Activated CD4-positive, alpha-beta memory T cell treated with anti-CD3 and anti-CD28 coated beads, Interleukin-2, amount 10 ng/mL, durations not matched to agents 7 days and 5 days (primary cell): ENCODE measurements at regions not wholly inside any gene's neighbourhood (a gene's known extent, or its start where the extent isn't known, plus 50 kb on each side); places are given as distances from the start of the nearest gene placed in this dataset.

Experiments used
- CTCF ChIA-PET: fragments of 350-600 bp; sonication (Branson Sonifier 250); formaldehyde crosslinking; loops from one replicate; lab custom pipeline; 2021; ENCODE audit warnings: antibody characterized with exemption, inconsistent platforms; lab: Charles Lee
- POLR2A ChIA-PET: fragments of 350-600 bp; sonication (Branson Sonifier 250); formaldehyde crosslinking; loops from one replicate; lab custom pipeline; 2021; ENCODE audit warnings: antibody characterized with exemption; lab: Charles Lee
- DNase-seq: peaks from one replicate; pipeline ENCODE4 v3.0.0-alpha.2; 2020
- H3K27ac Mint-ChIP-seq: one replicate; pipeline ENCODE4 v1.8.0; 2021; ENCODE audit warnings: mild to moderate bottlenecking, mixed read lengths
- H3K27me3 Mint-ChIP-seq: one replicate; pipeline ENCODE4 v1.8.0; 2021; ENCODE audit warnings: mixed read lengths
- H3K36me3 Mint-ChIP-seq: one replicate; pipeline ENCODE4 v1.8.0; 2021; ENCODE audit warnings: low read depth, mixed read lengths
- H3K4me1 Mint-ChIP-seq: one replicate; pipeline ENCODE4 v1.8.0; 2021; ENCODE audit warnings: mixed read lengths
- H3K4me3 Mint-ChIP-seq: one replicate; pipeline ENCODE4 v1.8.0; 2021; ENCODE audit warnings: mild to moderate bottlenecking, mixed read lengths
- H3K9me3 Mint-ChIP-seq: one replicate; pipeline ENCODE4 v1.8.0; 2021; ENCODE audit warnings: mixed read lengths

DNA sequence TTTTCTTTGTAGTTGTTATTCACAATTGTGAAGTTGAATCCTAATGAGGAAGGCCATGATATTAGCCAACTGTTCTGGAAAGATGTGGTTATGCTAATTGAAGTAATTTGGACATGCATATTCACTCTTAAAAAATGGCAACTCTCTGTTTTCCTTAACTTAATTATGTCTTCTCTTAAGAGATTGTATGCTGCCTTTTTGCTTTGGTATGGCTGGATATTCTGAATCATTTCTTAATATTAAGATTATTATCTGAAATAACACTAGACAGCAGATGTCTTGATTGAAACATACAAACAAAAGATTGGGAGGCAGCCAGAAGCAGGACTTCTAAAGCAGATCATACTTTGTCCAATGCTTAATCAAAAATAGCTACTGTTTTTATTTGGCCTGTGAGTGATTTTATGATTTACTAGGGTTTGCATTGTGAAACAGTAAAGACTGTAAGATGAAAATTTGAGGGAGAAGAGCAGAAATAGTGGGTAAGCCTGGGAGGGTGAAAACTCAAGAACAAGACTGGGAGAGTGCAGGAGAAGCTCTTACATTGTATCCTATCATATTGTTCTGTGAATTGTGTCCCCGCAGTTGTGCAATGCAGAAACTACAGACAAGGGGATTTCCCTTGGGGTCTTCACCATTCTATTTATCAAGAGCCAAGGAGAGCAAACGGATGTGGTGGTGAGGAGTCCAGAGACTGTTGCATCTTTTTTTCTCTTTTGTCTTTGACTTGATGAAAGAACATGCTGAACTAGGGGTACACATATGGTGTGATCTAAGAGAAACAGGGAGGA, 554.8 kb downstream of the TUSC7 start:
- Mint-ChIP-seq H3K4me3 (no peak overlapping the region), H3K27me3 (no peaks in the 10 kb centered on the region), H3K4me1 (no peaks in the 10 kb centered on the region), H3K27ac (no peak overlapping the region), H3K9me3 (no peaks in the 10 kb centered on the region), H3K36me3 (no peaks in the 10 kb centered on the region)
- CTCF ChIA-PET = no interaction called here
- no peak for DNase-seq
- POLR2A ChIA-PET = no interaction called here

DNA sequence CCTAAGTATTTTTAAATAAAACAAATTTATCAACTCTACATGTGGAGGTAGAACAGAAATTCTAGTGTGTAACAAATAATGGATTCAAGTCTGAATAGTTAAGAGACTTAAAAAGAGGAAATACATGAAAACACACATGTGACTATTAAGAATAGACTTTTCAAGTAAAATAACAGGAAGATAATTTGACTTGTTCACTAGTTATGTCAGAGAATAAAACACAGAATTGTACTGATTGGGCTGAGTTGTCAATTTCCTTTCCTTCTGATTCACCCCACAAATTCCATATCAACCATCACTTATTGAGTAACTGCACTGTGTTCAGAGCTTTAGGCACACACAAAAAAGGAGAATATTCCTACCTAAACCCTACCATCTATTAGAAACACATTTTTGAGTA, 557.2 kb downstream of the TUSC7 start:
- H3K36me3 Mint-ChIP-seq = no peaks in the 10 kb centered on the region
- no peak for DNase-seq
- no peaks in the 10 kb centered on the region for H3K27me3 Mint-ChIP-seq
- no peak overlapping the region for H3K27ac Mint-ChIP-seq
- CTCF ChIA-PET = no interaction called here
- H3K4me1 Mint-ChIP-seq = no peaks in the 10 kb centered on the region
- H3K4me3 Mint-ChIP-seq = no peak overlapping the region
- POLR2A ChIA-PET = no interaction called here
- H3K9me3 Mint-ChIP-seq = no peaks in the 10 kb centered on the region

DNA sequence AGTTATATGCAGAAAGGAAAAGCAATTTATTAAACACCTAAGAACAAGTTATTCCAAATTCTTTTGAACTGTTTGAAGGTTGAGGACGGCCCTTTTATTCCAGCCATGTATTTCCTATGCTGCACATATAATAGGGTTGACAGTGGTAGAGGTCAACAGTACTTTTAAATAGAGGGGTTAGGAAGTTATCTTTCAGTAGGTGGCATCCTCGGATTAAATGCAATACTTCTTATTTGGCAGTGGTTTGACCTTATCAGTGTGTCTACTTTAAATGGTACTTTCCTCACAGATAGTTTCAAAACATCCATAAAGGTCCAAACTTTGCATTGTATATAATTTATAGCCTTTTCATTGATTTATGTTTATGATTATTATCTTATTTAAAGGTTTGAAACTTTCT, 558.7 kb downstream of the TUSC7 start:
- Mint-ChIP-seq H3K9me3 (no peaks in the 10 kb centered on the region), H3K4me1 (no peaks in the 10 kb centered on the region), H3K27ac (no peak overlapping the region), H3K4me3 (no peak overlapping the region), H3K27me3 (no peaks in the 10 kb centered on the region), H3K36me3 (no peaks in the 10 kb centered on the region)
- no peak for DNase-seq
- ChIA-PET POLR2A (no interaction called here), CTCF (no interaction called here)

DNA sequence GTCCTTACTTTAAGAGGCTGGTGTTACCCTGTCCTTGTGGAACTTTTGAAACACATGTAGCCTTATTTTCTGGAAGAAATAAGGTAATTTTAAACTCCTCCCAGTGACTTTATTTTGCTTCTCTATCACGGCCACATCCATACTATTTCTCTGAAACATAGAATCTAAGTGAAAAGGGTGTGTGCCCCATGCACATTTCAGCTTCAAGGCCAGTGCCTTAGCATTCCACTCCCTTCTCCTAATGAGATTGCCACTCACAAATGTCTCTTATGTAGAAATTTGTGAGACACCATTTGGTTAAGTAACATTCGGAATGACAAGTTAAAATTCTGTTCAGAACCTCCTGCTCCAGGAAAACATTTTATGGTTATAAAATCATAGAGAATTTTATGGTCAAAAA, 562.7 kb downstream of the TUSC7 start:
- Mint-ChIP-seq H3K4me1 (no peaks in the 10 kb centered on the region), H3K4me3 (no peak overlapping the region), H3K9me3 (no peaks in the 10 kb centered on the region), H3K27ac (no peak overlapping the region), H3K27me3 (no peaks in the 10 kb centered on the region), H3K36me3 (no peaks in the 10 kb centered on the region)
- ChIA-PET CTCF (no interaction called here), POLR2A (no interaction called here)
- DNase-seq = no peak

DNA sequence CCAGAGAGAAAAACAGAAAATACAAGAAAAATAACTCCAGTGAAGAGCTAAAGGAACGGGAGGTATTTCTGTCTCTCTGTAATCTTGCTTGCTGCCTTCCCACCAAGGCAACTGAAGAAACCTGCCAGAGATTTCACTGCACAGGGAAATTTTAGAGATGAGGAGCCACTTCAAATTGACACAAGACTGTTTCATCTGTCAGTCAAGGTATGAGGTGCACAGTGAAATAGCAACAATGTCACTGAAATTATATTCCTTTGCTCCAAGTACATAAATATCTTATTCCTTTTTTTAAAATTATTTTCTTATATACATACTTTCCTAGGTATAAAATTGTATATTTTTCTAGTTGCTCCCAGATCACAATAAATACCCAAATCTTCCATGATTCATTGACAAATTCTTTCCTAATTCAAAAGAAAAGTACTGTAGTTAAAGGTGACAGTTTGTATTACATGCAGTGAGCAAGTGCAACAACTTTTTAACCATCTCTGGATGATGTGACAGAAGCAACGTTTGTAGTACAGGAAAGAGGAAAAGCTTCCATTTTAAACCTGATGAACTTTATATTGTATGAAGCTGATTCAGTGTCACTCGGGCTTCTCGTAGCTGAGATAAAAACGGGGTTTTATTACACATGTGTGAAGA, 563.4 kb downstream of the TUSC7 start:
- Mint-ChIP-seq H3K36me3 (no peaks in the 10 kb centered on the region), H3K27me3 (no peaks in the 10 kb centered on the region), H3K27ac (no peak overlapping the region), H3K9me3 (no peaks in the 10 kb centered on the region), H3K4me3 (no peak overlapping the region), H3K4me1 (no peaks in the 10 kb centered on the region)
- DNase-seq = no peak
- ChIA-PET POLR2A (no interaction called here), CTCF (no interaction called here)

DNA sequence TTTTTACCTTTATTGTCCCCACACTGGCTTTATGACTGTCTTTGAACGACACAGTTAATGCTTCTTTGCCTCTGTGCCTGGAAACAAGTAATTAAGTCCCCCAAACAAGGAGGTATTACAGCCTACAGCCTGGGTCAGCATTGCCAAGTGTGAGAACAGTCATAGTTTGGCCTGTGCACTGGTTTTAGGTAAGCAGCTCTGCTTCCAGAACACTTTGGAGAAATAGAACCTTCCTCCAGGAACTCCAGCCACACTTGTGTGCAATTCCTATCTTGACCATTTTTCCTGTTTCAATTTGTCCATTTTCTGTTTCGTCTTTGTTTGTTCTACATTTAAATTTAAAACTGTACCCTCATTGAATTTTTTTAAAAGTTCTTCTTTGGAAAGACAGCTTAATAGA, 568.2 kb downstream of the TUSC7 start:
- DNase-seq = no peak
- Mint-ChIP-seq H3K4me3 (no peak overlapping the region), H3K4me1 (no peaks in the 10 kb centered on the region), H3K36me3 (no peaks in the 10 kb centered on the region), H3K27me3 (no peaks in the 10 kb centered on the region), H3K27ac (no peak overlapping the region), H3K9me3 (no peaks in the 10 kb centered on the region)
- ChIA-PET CTCF (no interaction called here), POLR2A (no interaction called here)

DNA sequence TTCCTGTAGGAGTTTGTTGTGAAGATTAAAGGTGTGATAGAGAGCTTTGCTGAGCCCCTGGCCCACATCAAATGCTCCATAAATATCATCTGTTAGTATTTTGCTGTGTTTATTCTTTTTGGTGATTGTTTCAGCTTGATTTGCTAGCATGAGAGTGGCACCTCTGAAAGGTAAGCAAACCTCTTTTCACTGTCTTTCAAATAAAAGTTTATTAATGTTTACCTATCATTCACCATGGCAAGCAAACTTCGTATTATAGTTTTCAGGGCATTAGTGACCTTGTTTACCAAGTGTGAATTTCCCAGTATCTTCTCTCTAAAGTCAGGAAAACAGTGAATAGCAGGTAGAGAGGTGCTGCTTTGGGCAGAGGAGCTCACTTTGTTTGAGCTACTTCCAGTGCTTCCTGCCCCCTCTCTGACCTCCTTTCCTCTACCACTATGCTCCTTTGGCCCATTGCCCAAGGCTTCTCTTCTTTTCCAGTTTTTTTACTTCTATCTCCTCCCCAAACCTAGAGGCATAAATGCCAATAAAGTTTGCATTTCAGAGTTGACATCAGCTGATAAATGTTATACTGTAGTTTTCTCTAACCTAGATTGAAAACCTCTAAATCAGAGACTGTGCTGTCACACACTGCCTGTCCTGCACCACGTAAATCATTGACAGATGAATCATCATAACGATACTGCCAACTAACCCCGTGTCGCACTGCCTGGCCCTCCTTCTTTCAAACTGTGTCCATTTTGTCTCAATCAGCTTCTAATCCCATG, 569.0 kb downstream of the TUSC7 start:
- no peaks in the 10 kb centered on the region for H3K4me1 Mint-ChIP-seq
- CTCF ChIA-PET = no interaction called here
- POLR2A ChIA-PET = no interaction called here
- no peaks in the 10 kb centered on the region for H3K36me3 Mint-ChIP-seq
- DNase-seq = no peak
- H3K27me3 Mint-ChIP-seq = no peaks in the 10 kb centered on the region
- no peak overlapping the region for H3K27ac Mint-ChIP-seq
- H3K4me3 Mint-ChIP-seq = no peak overlapping the region
- no peaks in the 10 kb centered on the region for H3K9me3 Mint-ChIP-seq

DNA sequence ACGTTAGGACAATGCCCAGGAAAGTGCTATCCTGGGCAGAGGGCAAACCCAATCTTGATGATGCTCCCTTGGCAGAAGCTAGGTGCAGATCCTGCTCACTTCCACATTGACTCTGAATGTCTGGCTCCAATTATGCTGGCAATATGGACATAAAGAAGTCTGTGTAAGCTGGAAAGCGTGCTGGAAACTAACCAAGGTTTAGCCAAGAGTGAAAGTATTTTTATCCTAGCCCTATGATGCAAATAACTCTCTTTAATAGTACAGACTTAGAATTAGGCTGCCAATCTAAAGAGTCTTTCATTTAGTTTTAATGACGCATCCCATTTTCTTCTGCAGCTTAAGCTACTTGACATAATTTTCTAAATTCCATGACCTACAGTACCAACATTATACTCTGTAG, 571.8 kb downstream of the TUSC7 start:
- Mint-ChIP-seq H3K4me1 (no peaks in the 10 kb centered on the region), H3K9me3 (no peaks in the 10 kb centered on the region), H3K4me3 (no peak overlapping the region), H3K27me3 (no peaks in the 10 kb centered on the region), H3K27ac (no peak overlapping the region), H3K36me3 (no peaks in the 10 kb centered on the region)
- no peak for DNase-seq
- ChIA-PET CTCF (no interaction called here), POLR2A (no interaction called here)

DNA sequence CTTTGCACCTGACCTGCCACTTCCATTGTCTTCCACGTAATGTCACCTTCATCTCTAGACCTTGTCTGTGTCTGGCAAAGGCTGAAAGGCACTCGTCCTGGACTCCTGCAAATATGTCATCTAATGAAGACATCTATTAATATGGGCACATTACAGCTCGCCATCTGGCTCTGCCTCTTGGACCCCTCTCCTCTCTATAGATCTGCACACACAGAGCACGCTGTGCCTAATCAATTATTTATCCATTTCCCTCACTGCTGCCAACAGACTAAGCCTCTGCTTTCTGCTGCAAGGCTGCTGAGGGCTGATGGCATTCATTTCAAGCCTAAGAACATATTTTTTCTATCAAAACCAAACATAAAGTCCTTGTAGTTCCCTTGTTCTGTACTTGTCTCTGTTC, 573.0 kb downstream of the TUSC7 start:
- Mint-ChIP-seq H3K4me3 (no peak overlapping the region), H3K9me3 (no peaks in the 10 kb centered on the region), H3K27ac (no peak overlapping the region), H3K27me3 (no peaks in the 10 kb centered on the region), H3K36me3 (no peaks in the 10 kb centered on the region), H3K4me1 (no peaks in the 10 kb centered on the region)
- ChIA-PET POLR2A (no interaction called here), CTCF (no interaction called here)
- no peak for DNase-seq

DNA sequence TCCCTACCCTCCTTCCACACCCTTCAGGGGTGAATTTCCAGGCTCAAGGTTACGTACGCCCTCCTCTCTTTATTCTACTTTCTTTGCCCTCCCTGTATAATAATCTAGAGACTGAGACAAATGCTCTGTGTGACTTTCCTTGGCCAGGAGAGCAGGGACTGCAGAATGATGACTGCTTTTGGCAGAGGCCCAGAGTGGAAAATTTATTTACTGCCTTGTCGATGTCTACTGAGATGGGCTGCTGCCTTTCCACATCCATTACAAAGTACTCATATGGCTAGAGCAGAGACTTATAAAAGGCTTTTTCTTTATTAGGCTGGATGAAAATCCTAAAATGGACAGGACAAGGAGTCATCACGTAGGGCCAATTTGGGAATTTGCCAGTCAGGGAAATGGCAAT, 576.2 kb downstream of the TUSC7 start:
- no peak overlapping the region for H3K4me3 Mint-ChIP-seq
- H3K9me3 Mint-ChIP-seq = no peaks in the 10 kb centered on the region
- ChIA-PET CTCF (no interaction called here), POLR2A (no interaction called here)
- no peak overlapping the region for H3K27ac Mint-ChIP-seq
- no peaks in the 10 kb centered on the region for H3K36me3 Mint-ChIP-seq
- DNase-seq = no peak
- no peaks in the 10 kb centered on the region for H3K4me1 Mint-ChIP-seq
- no peaks in the 10 kb centered on the region for H3K27me3 Mint-ChIP-seq

DNA sequence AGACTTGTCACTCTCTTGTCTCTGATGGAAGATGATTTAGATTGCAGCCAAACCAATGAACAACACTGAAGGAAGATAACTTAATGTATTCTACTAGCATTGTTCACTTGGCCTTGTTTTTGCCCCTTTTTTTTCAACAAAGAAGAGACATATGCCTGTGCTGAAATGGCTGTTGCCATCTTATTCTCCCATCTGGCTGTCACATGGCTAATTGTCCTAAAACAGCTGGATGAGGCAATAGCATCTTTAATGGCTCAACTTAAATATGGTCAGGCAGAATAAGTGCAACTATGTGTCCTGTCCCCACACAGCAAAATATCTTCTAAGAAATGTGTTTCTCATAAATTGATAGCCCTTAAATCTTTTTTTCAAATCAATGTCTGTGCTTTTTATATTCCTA, 576.9 kb downstream of the TUSC7 start:
- ChIA-PET CTCF (no interaction called here), POLR2A (no interaction called here)
- Mint-ChIP-seq H3K4me1 (no peaks in the 10 kb centered on the region), H3K9me3 (no peaks in the 10 kb centered on the region), H3K36me3 (no peaks in the 10 kb centered on the region), H3K4me3 (no peak overlapping the region), H3K27ac (no peak overlapping the region), H3K27me3 (no peaks in the 10 kb centered on the region)
- DNase-seq = no peak

DNA sequence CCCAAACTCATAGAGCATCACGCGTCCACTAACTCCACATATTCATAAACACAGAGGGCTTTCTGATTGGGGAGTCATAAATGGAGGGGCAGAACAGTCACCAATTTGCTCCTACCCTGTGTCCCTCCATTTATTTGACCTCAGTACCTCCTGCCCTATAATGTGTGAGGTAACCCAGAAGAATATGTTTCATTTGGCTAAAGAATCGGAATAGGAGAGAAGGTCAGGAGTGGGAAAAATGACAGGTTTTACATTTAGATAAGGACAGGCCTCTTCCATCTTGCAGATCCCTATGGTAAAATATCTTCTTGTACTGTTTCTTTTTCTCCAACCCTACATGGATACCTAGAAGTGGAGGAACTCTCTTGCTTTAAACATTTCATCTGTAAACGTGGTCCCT, 578.0 kb downstream of the TUSC7 start:
- Mint-ChIP-seq H3K9me3 (no peaks in the 10 kb centered on the region), H3K4me3 (no peak overlapping the region), H3K27ac (no peak overlapping the region), H3K36me3 (no peaks in the 10 kb centered on the region), H3K4me1 (no peaks in the 10 kb centered on the region), H3K27me3 (no peaks in the 10 kb centered on the region)
- no peak for DNase-seq
- POLR2A ChIA-PET = no interaction called here
- CTCF ChIA-PET = no interaction called here

DNA sequence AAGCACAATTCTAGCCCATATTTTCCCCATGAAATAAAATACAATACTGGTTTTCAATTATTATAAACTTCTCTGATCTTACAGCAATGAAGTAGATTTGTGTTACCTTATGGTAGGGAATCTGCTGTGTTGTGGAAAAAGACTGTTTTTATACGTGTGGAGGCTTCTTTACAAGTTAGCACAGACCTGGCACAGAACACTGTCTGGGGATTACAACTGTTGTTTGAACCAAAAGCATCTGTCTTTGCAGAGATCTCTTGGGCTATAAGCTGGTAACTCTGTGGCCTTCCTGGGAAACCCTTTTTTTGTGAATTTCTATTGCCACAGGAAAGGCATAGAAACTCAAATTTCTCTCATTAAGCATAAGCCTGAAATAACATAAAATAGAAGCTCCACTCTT, 581.9 kb downstream of the TUSC7 start:
- Mint-ChIP-seq H3K27ac (no peak overlapping the region), H3K27me3 (no peaks in the 10 kb centered on the region), H3K9me3 (no peaks in the 10 kb centered on the region), H3K36me3 (no peaks in the 10 kb centered on the region), H3K4me3 (no peak overlapping the region), H3K4me1 (no peaks in the 10 kb centered on the region)
- POLR2A ChIA-PET = no interaction called here
- CTCF ChIA-PET = no interaction called here
- DNase-seq = no peak
